Activated naive CD8-positive, alpha-beta T cell treated with anti-CD3 and anti-CD28 coated beads, Interleukin-2, amount 50 U/mL, for 24 hours (primary cell): ENCODE measurements at regions not wholly inside any gene's neighbourhood (a gene's known extent, or its start where the extent isn't known, plus 50 kb on each side); places are given as distances from the start of the nearest gene placed in this dataset.

Experiments
- ATAC-seq: fragments of 150-1000 bp; cut with Tn5 transposase; one replicate; pipeline ENCODE4 v1.10.0; 2021
- DNase-seq: peaks from one replicate; pipeline ENCODE4 v3.0.0; 2021
- H3K27ac Mint-ChIP-seq: one replicate; pipeline ENCODE4 v1.8.0; 2021; ENCODE audit warnings: mild to moderate bottlenecking, mixed read lengths
- H3K27me3 Mint-ChIP-seq: one replicate; pipeline ENCODE4 v1.8.0; 2021; ENCODE audit warnings: mixed read lengths
- H3K36me3 Mint-ChIP-seq: one replicate; pipeline ENCODE4 v1.8.0; 2021; ENCODE audit warnings: low read depth, mixed read lengths
- H3K4me1 Mint-ChIP-seq: one replicate; pipeline ENCODE4 v1.8.0; 2021; ENCODE audit warnings: mixed read lengths
- H3K4me3 Mint-ChIP-seq: one replicate; pipeline ENCODE4 v1.8.0; 2021; ENCODE audit warnings: mild to moderate bottlenecking, moderate library complexity, mixed read lengths
- H3K9me3 Mint-ChIP-seq: one replicate; pipeline ENCODE4 v1.8.0; 2021; ENCODE audit warnings: mixed read lengths

DNA sequence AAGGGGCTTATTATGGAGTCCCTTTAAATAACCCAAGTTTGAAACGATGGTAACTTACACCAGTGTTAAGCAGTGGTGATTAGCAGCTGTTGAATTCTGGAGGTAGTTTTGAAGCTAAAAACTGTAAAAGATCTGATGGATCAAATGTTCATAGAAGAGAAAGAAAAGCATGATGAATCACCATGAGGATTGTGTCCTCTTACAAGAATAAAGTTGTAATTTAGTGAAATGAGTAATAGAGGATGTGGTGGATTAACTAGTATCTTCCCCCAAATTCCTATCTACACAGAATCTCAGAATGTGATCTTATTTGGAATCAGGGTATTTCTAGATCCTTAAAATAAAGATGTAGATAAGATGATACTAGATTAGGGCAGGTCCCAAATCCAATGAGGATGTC, 1138.2 kb upstream of the TMEFF2 start:
- Mint-ChIP-seq H3K4me3 (no peak overlapping the region), H3K9me3 (no peaks in the 10 kb centered on the region), H3K27ac (no peak overlapping the region), H3K4me1 (no peaks in the 10 kb centered on the region), H3K36me3 (no peaks in the 10 kb centered on the region), H3K27me3 (no peaks in the 10 kb centered on the region)
- DNase-seq (no peak), ATAC-seq (no peak)

DNA sequence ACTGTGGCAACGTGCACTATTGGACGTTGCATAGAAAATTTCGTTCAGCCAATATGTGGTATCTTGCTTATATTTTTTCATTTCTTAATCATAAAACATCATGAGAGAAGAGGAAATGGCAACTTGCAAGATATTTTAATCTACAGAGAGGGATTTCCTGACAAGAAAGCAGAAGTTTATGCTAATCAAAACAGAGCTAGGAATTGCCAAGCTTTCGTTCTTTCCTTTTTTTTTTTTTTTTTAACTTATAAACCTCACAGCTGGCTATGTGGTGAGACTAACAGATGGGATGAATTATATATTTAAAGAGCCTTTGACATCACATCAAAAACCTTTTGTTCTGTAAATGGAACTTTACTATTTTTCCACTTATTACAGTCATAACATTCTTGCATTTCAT, 1136.9 kb upstream of the TMEFF2 start:
- no peaks in the 10 kb centered on the region for H3K4me1 Mint-ChIP-seq
- H3K36me3 Mint-ChIP-seq = no peaks in the 10 kb centered on the region
- DNase-seq = no peak
- H3K27me3 Mint-ChIP-seq = no peaks in the 10 kb centered on the region
- ATAC-seq = no peak
- no peak overlapping the region for H3K4me3 Mint-ChIP-seq
- no peaks in the 10 kb centered on the region for H3K9me3 Mint-ChIP-seq
- H3K27ac Mint-ChIP-seq = no peak overlapping the region

DNA sequence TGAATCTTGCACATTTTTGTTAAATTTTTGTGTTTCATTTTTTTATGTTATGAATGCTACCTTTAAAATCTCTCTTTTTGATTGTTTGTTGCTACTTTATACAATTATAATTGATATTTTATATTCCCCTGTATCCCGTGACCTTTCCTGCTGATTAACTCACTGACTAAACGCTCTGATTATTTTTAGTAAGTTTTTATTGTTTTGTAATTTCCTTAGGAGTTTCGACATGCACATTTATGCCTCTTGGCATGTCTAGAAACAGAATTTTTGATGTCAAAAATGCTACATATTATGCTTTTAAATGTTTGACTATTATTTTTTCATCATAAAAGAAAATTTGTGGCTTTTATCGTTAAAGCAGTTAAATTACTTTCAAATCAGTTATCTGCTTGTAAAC, 1131.6 kb upstream of the TMEFF2 start:
- DNase-seq = no peak
- Mint-ChIP-seq H3K27me3 (peaks cover 2% of the 10 kb centered on the region), H3K4me1 (no peaks in the 10 kb centered on the region), H3K9me3 (no peaks in the 10 kb centered on the region), H3K4me3 (no peak overlapping the region), H3K36me3 (no peaks in the 10 kb centered on the region), H3K27ac (no peak overlapping the region)
- no peak for ATAC-seq

DNA sequence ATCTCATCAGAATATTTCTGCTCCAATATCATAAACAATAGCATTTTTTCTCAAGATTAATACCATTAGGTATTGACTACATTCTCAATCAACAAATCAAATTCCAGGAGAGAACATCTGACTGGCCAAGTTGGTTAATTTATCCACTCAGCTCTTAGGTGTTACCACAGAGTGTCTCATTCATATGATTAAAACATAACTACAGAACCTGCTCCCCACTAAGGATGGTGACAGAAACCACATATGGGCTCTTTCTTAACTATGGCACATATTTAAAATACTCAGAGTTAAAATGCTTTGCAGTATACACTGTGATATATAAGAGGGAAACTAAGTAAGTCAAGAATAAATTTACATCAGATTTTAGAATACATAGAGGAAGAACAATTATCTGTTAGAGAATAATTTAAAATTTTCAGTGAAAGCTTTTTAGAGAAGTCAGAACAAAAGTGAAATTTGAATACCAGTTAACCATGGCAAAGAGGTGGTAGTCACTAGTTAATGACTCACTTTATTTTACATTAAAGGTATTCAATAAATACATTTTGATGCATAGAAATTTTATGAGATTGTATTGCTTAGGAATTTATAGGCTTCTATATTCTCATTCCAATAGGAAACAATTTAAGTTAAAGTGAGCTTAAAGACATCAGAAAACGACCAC, 1120.8 kb upstream of the TMEFF2 start:
- Mint-ChIP-seq H3K4me3 (no peak overlapping the region), H3K27ac (no peak overlapping the region), H3K4me1 (peaks cover 2% of the 10 kb centered on the region), H3K27me3 (no peaks in the 10 kb centered on the region), H3K9me3 (no peaks in the 10 kb centered on the region), H3K36me3 (no peaks in the 10 kb centered on the region)
- DNase-seq (no peak), ATAC-seq (no peak)

DNA sequence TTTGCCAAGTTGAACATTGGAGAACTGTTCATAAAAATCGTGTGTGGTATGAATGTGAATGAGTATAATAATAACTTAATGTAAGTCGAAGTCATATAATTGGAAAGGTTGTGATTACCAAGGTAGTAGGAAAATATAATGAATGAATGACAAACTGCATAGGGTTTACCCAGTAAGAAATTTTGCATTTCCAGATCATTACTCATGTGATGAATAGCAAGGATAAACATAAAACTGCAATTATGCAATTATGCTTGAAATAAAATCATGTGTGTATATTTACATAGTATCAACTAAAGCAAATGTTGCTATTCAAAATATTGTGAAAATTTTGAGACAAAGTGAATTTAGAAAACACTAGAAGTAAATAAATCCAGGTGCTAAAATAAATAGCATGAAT, 1108.7 kb upstream of the TMEFF2 start:
- Mint-ChIP-seq H3K27ac (no peak overlapping the region), H3K36me3 (no peaks in the 10 kb centered on the region), H3K9me3 (no peaks in the 10 kb centered on the region), H3K4me3 (no peak overlapping the region), H3K4me1 (no peaks in the 10 kb centered on the region), H3K27me3 (no peaks in the 10 kb centered on the region)
- DNase-seq (no peak), ATAC-seq (no peak)

DNA sequence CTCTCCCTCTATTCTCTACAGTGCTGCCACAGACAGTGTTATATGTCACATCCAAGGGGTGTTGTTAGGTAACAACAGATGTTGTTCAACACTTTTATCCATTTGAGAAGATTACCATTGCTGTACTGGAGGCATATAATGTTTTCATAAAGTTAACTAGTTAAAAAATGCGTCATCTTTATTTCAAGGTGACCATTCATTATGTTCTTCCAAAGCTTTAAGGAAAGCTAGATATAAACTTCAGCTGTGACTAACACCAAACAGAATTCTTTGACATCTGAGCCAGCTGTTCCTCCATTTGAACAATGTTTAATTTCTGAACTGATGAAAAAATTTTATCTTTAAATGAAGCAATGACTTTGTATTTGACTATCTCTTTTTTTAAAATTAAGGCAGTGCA, 1099.6 kb upstream of the TMEFF2 start:
- Mint-ChIP-seq H3K9me3 (no peaks in the 10 kb centered on the region), H3K27ac (no peak overlapping the region), H3K36me3 (no peaks in the 10 kb centered on the region), H3K4me3 (no peak overlapping the region), H3K4me1 (no peaks in the 10 kb centered on the region), H3K27me3 (no peaks in the 10 kb centered on the region)
- ATAC-seq = no peak
- no peak for DNase-seq

DNA sequence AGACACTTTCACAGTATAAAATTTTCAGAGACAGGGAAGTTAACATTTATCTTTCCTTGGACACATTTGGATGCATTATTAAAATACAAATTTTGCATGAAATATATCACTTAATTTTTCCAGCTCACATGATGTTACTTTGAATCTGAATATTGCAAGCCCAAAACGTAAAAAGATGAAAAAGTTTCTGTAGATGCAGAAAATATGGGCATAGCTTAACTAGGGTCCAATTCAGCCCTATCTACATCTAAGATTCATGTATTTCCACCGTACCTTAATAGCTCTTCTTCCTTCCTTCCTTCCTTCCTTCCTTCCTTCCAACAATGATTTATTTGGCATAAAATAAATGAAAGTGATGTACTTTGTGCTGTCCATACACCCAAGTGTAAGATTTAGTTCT, 1084.6 kb upstream of the TMEFF2 start:
- H3K4me1 Mint-ChIP-seq = no peaks in the 10 kb centered on the region
- H3K27ac Mint-ChIP-seq = no peak overlapping the region
- no peaks in the 10 kb centered on the region for H3K9me3 Mint-ChIP-seq
- DNase-seq = no peak
- no peak for ATAC-seq
- H3K36me3 Mint-ChIP-seq = no peaks in the 10 kb centered on the region
- H3K4me3 Mint-ChIP-seq = no peak overlapping the region
- no peaks in the 10 kb centered on the region for H3K27me3 Mint-ChIP-seq

DNA sequence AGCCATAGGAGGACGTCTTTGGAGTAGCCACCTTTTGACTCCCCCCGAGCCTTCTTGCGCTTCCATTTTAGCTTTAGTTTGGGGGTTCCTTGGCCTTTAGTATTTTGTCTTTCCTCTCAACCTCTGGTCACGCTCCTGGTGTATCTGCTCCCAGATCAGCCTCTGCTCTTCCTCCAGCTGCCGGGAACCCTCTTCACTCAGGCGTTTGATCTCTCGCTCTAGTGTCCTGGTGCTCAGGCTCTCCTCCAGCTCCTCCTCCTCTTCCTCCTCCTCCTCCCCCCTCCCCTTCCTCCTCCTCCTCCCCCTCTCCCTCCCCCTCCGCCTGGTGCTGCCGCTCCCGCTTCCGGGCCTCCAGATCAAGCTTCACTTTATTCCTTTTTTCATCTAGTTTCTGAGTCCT, 1082.3 kb upstream of the TMEFF2 start:
- DNase-seq (no peak), ATAC-seq (no peak)
- H3K27me3 Mint-ChIP-seq = no peaks in the 10 kb centered on the region
- H3K9me3 Mint-ChIP-seq = no peaks in the 10 kb centered on the region
- no peak overlapping the region for H3K27ac Mint-ChIP-seq
- H3K36me3 Mint-ChIP-seq = no peaks in the 10 kb centered on the region
- H3K4me3 Mint-ChIP-seq = no peak overlapping the region
- H3K4me1 Mint-ChIP-seq = no peaks in the 10 kb centered on the region

DNA sequence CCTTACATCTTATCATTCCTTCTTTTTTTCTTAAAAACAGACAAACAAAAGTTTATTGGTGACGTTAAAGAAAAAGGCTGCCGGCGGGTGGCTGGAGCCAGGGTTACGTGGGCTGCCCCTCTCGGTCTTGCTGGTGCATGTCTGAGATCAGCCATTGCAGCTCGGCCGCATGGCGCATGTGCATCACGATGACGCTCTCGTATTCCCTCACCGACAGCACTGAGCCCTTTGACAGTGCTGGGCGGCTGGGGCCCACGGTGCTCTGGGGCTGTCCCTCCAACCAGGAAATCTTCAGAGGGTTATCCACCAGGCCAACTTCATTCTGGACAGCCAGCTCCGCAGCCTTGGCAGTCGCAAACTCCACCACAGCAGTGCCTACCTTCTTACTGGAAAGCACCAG, 1081.8 kb upstream of the TMEFF2 start:
- H3K4me3 Mint-ChIP-seq = no peak overlapping the region
- H3K27me3 Mint-ChIP-seq = no peaks in the 10 kb centered on the region
- H3K36me3 Mint-ChIP-seq = no peaks in the 10 kb centered on the region
- no peak overlapping the region for H3K27ac Mint-ChIP-seq
- H3K4me1 Mint-ChIP-seq = no peaks in the 10 kb centered on the region
- no peaks in the 10 kb centered on the region for H3K9me3 Mint-ChIP-seq
- DNase-seq = no peak
- ATAC-seq = no peak

DNA sequence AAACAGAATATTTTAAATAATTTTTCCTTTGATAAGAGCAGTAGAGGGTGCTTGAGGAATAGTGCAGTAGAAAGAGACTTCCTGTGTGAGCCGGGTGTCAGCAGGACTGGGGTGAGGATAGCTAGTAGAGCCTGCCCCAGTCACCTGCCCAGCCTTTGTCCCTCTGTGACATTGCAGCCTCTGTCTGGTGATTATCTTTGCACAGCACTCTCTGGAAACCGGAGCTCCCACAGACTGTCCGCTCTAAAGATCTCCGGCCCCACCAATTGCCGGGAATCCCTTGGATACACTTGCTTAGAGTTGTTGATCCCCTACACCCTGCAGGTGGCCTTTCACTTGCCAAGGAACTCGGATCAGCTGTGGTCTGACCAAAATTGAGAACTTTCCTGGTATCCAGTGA, 1081.3 kb upstream of the TMEFF2 start:
- H3K36me3 Mint-ChIP-seq = no peaks in the 10 kb centered on the region
- H3K27me3 Mint-ChIP-seq = no peaks in the 10 kb centered on the region
- H3K4me1 Mint-ChIP-seq = no peaks in the 10 kb centered on the region
- no peaks in the 10 kb centered on the region for H3K9me3 Mint-ChIP-seq
- ATAC-seq = no peak
- DNase-seq = no peak
- no peak overlapping the region for H3K27ac Mint-ChIP-seq
- H3K4me3 Mint-ChIP-seq = no peak overlapping the region

DNA sequence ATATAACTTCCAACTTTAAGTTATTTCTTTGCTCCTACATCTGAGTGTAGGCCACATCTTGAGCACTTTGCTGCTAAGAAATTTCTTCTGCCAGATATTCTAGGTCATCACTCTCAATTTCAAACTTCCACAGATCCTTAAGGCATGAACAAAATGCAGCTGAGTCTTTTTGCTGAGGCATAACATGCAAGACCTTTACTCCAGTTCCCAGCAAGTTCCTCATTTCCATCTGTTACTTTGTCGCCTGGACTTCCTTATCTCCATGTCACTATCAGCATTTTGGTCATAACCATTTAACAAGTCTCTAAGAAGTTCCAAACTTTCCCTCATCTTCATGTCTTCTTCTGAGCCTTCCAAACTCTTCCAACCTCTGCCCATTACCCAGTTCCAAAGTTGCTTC, 1077.3 kb upstream of the TMEFF2 start:
- ATAC-seq (no peak), DNase-seq (no peak)
- no peak overlapping the region for H3K4me3 Mint-ChIP-seq
- no peaks in the 10 kb centered on the region for H3K4me1 Mint-ChIP-seq
- H3K27ac Mint-ChIP-seq = no peak overlapping the region
- no peaks in the 10 kb centered on the region for H3K27me3 Mint-ChIP-seq
- no peaks in the 10 kb centered on the region for H3K36me3 Mint-ChIP-seq
- no peaks in the 10 kb centered on the region for H3K9me3 Mint-ChIP-seq

DNA sequence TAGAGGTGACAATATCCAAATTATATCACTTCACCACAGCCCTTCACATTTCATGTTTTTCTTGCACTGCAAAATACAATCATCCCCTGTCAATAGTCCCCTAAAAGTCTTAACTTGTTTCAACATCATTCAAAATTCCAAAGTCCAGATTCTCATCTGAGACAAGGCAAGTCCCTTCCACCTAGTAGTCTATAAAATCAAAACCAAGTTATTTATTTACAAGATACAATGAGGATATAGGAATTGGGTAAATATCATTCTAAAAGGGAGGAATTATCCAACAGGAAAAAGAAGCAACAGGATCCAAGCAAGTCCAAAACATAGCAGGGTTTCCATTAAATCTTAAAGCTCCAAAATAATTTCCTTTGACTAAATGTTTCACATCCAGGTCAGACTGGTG, 1076.1 kb upstream of the TMEFF2 start:
- no peak overlapping the region for H3K27ac Mint-ChIP-seq
- H3K4me1 Mint-ChIP-seq = no peaks in the 10 kb centered on the region
- no peak for ATAC-seq
- H3K9me3 Mint-ChIP-seq = no peaks in the 10 kb centered on the region
- H3K27me3 Mint-ChIP-seq = no peaks in the 10 kb centered on the region
- H3K4me3 Mint-ChIP-seq = no peak overlapping the region
- no peak for DNase-seq
- no peaks in the 10 kb centered on the region for H3K36me3 Mint-ChIP-seq

DNA sequence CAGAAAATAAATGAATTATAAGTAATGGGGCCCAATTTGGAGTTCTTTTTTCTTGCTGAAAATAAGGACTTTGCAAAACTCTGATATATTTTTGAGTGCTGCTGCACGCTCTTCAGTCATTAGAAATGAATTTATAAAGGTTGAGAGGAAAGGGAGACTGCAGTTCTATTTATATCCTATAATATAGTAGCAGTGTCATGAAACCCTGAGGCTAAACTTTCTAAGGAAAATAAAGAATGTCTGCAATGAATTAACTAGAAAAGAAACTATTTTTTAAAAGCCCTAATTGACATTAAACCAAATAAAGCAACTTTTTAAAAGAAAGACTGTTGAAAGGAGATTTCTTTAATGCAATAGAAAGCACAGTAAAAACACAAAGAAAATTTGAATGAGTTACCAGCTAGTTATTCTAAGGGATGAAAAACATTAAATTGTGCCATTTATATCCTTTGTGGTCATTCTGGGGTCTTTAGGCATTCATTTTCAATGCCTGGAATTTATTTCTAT, 1072.8 kb upstream of the TMEFF2 start:
- Mint-ChIP-seq H3K4me3 (no peak overlapping the region), H3K9me3 (no peaks in the 10 kb centered on the region), H3K36me3 (no peaks in the 10 kb centered on the region), H3K4me1 (no peaks in the 10 kb centered on the region), H3K27ac (no peak overlapping the region), H3K27me3 (no peaks in the 10 kb centered on the region)
- DNase-seq (no peak), ATAC-seq (no peak)

DNA sequence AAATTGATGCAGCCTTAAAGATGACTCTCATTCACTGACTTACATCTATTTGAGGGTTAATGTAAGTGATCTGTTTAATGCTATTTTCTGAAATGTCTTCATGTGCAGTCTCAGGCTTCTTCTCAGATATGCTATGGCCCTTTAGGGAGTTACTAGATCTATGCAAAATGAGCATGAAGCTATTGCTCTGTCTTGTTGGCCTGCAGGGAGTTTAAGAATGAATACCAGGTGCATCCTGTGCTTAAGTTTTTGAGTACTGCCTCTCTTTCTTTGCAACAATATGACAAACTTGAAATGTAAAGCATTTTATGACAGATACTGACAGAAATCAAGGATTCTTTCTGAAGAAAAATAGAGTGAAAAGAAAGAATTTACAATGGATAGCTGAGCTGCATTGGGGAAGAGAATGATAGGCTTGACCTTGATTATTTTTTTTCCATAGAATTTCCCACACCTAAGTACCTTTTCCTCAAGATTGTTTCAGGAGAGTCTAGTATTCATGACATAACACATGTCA, 1058.3 kb upstream of the TMEFF2 start:
- no peaks in the 10 kb centered on the region for H3K27me3 Mint-ChIP-seq
- H3K9me3 Mint-ChIP-seq = no peaks in the 10 kb centered on the region
- H3K4me1 Mint-ChIP-seq = no peaks in the 10 kb centered on the region
- DNase-seq = no peak
- no peak overlapping the region for H3K27ac Mint-ChIP-seq
- ATAC-seq = no peak
- H3K4me3 Mint-ChIP-seq = no peak overlapping the region
- no peaks in the 10 kb centered on the region for H3K36me3 Mint-ChIP-seq

DNA sequence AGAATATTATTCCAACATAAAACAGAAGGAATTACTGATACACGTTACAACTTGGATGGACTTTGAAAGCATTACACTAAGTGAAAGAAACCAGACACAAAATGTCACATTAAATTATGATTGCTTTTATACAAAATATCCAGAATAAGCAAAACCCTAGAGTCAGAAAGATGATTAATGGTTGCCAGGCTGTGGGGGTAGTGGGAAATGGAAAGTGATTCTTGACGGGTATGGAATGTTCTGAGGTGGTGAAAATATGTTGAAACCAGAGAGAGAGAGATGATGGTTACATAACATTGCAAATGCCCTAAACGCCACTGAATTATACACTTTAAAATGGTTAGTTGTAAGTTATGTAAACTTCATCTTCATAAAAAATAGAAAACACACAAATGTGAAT, 1057.2 kb upstream of the TMEFF2 start:
- Mint-ChIP-seq H3K4me3 (no peak overlapping the region), H3K9me3 (no peaks in the 10 kb centered on the region), H3K36me3 (no peaks in the 10 kb centered on the region), H3K27ac (no peak overlapping the region), H3K27me3 (no peaks in the 10 kb centered on the region), H3K4me1 (no peaks in the 10 kb centered on the region)
- no peak for DNase-seq
- ATAC-seq = no peak

DNA sequence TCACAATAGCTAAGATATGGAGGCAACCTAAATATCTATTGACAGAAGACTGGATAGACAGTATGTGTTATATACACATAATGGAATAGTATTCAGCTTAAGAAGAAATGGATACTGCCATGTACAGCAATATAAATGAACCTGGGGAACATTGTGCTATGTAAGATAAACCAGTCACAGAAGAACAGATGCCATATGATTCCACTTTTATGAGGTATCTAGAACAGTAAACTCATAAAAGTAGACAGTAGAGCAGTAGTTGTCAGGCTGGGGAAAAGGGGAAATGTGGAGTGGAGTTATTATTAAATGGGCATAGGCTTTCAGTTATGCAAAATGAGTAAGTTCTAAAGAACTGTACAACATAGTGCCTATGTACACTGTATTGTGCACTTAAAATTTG, 1055.7 kb upstream of the TMEFF2 start:
- H3K9me3 Mint-ChIP-seq = no peaks in the 10 kb centered on the region
- H3K4me1 Mint-ChIP-seq = no peaks in the 10 kb centered on the region
- no peaks in the 10 kb centered on the region for H3K36me3 Mint-ChIP-seq
- H3K27me3 Mint-ChIP-seq = no peaks in the 10 kb centered on the region
- no peak overlapping the region for H3K27ac Mint-ChIP-seq
- DNase-seq (no peak), ATAC-seq (no peak)
- no peak overlapping the region for H3K4me3 Mint-ChIP-seq
